IMR-90 (cell line): ENCODE measurements at regions not wholly inside any gene's neighbourhood (a gene's known extent, or its start where the extent isn't known, plus 50 kb on each side); places are given as distances from the start of the nearest gene placed in this dataset.

Source experiments
- ATAC-seq: fragments of 200-7000 bp; cut with Tn5 transposase; 2 replicates; pipeline ENCODE4 v1.9.1; 2020; ENCODE audit warnings: low read depth, mild to moderate bottlenecking, moderate library complexity
- BruUV-seq: library from RNA; stranded (reverse); fragments of 400-500 nt; replicated peaks from 2 replicates; lab custom pipeline; 2021; lab: Mats Ljungman, UMichigan
- CTCF ChIA-PET: fragments of 300-600 bp; formaldehyde crosslinking; extraction: SDS; loops from one replicate; lab custom pipeline; 2021; ENCODE audit warnings: antibody characterized with exemption; lab: Yijun Ruan, JAX
- POLR2A ChIA-PET: fragments of 300-600 bp; sonication (Branson Sonifier 250); formaldehyde crosslinking; loops from one replicate; lab custom pipeline; 2022; ENCODE audit warnings: antibody characterized with exemption; ENCODE audit not compliant: unreplicated experiment; lab: Charles Lee
- DNase-seq: peaks from one replicate; pipeline ENCODE4 v3.0.0; 2013
- H2AFZ ChIP-seq: replicated peaks from 2 replicates; pipeline ENCODE3; 2013; ENCODE audit warnings: low read length, mild to moderate bottlenecking; ENCODE audit not compliant: poor library complexity
- H2AK5ac ChIP-seq: 2 replicates; pipeline ENCODE4 v1.6.1; 2013; ENCODE audit warnings: low read depth, low read length, inconsistent platforms
- H2AK9ac ChIP-seq: replicated peaks from 2 replicates; pipeline ENCODE3; 2013; ENCODE audit warnings: mild to moderate bottlenecking, low read depth, low read length, moderate library complexity; ENCODE audit not compliant: poor library complexity
- H2BK120ac ChIP-seq: 2 replicates; pipeline ENCODE4 v1.6.1; 2013; ENCODE audit warnings: low read depth, low read length, inconsistent platforms
- H2BK15ac ChIP-seq: 3 replicates; pipeline ENCODE4 v1.6.1; 2013; ENCODE audit warnings: low read depth, low read length, inconsistent platforms
- H2BK20ac ChIP-seq: 2 replicates; pipeline ENCODE4 v1.6.1; 2013; ENCODE audit warnings: low read depth, mild to moderate bottlenecking, inconsistent platforms, low read length, moderate library complexity
- H2BK5ac ChIP-seq: 2 replicates; pipeline ENCODE4 v1.6.1; 2013; ENCODE audit warnings: mild to moderate bottlenecking, low read depth, low read length, inconsistent platforms; ENCODE audit not compliant: poor library complexity, severe bottlenecking
- H3K14ac ChIP-seq: replicated peaks from 2 replicates; pipeline ENCODE4 v1.6.1; 2013; ENCODE audit warnings: low read depth, low read length, inconsistent platforms
- H3K18ac ChIP-seq: 2 replicates; pipeline ENCODE4 v1.6.1; 2013; ENCODE audit warnings: low read depth, low read length, control low read depth
- H3K23ac ChIP-seq: 2 replicates; pipeline ENCODE4 v1.6.1; 2013; ENCODE audit warnings: low read depth, low read length, inconsistent platforms
- H3K27ac ChIP-seq: 2 replicates; pipeline ENCODE4 v1.5.1; 2013; ENCODE audit warnings: mild to moderate bottlenecking, control low read depth, low read length; ENCODE audit not compliant: insufficient read depth
- H3K27me3 ChIP-seq: 2 replicates; pipeline ENCODE4 v1.6.1; 2013; ENCODE audit warnings: low read length; ENCODE audit not compliant: control insufficient read depth, insufficient read depth
- H3K36me3 ChIP-seq: 2 replicates; pipeline ENCODE4 v1.6.1; 2013; ENCODE audit warnings: low read length, mixed read lengths; ENCODE audit not compliant: control insufficient read depth, insufficient read depth
- H3K4ac ChIP-seq: 2 replicates; pipeline ENCODE4 v1.6.1; 2013; ENCODE audit warnings: low read depth, low read length, inconsistent platforms
- H3K4me1 ChIP-seq: 2 replicates; pipeline ENCODE4 v1.6.1; 2013; ENCODE audit warnings: low read length, mixed read lengths; ENCODE audit not compliant: control insufficient read depth, insufficient read depth
- H3K4me2 ChIP-seq: 2 replicates; pipeline ENCODE4 v1.6.1; 2013; ENCODE audit warnings: low read depth, mild to moderate bottlenecking, control low read depth, low read length, moderate library complexity
- H3K4me3 ChIP-seq: 2 replicates; pipeline ENCODE4 v1.5.1; 2013; ENCODE audit warnings: low read depth, mild to moderate bottlenecking, control low read depth, low read length, moderate library complexity; ENCODE audit not compliant: insufficient read depth
- H3K56ac ChIP-seq: 2 replicates; pipeline ENCODE4 v1.6.1; 2013; ENCODE audit warnings: low read length, inconsistent platforms; ENCODE audit not compliant: insufficient read depth; ENCODE audit errors: extremely low read depth
- H3K79me1 ChIP-seq, 2 experiments: 2 replicates each; pipeline ENCODE4 v1.6.1; 2013; ENCODE audit warnings: low read length in 2 of 2, inconsistent platforms in 1 of 2, low read depth in 1 of 2
- H3K9ac ChIP-seq: 2 replicates; pipeline ENCODE4 v1.6.1; 2013; ENCODE audit warnings: low read depth, low read length, control low read depth
- H3K9me1 ChIP-seq: 2 replicates; pipeline ENCODE4 v1.6.1; 2013; ENCODE audit warnings: low read length, inconsistent platforms; ENCODE audit not compliant: insufficient read depth
- H3K9me3 ChIP-seq: 2 replicates; pipeline ENCODE4 v1.6.1; 2013; ENCODE audit warnings: low read length; ENCODE audit not compliant: control insufficient read depth, insufficient read depth
- H4K20me1 ChIP-seq: 2 replicates; pipeline ENCODE4 v1.6.1; 2013; ENCODE audit warnings: low read length, inconsistent platforms; ENCODE audit not compliant: insufficient read depth
- H4K5ac ChIP-seq: 2 replicates; pipeline ENCODE4 v1.6.1; 2013; ENCODE audit warnings: mild to moderate bottlenecking, low read depth, low read length, control low read depth
- H4K8ac ChIP-seq, 2 experiments: 2 replicates each; pipeline ENCODE4 v1.6.1; 2013; ENCODE audit warnings: low read depth in 2 of 2, low read length in 2 of 2, control low read depth in 1 of 2, inconsistent platforms in 1 of 2
- H4K91ac ChIP-seq: 2 replicates; pipeline ENCODE4 v1.6.1; 2013; ENCODE audit warnings: low read depth, low read length, inconsistent platforms; ENCODE audit not compliant: insufficient read depth
- BHLHE40 ChIP-seq: fragments of 150-350 bp; IDR thresholded peaks from 2 replicates; pipeline ENCODE4 v1.6.1; 2016; ENCODE audit warnings: mild to moderate bottlenecking, low read depth, low read length
- CHD1 ChIP-seq: IDR thresholded peaks from 2 replicates; pipeline ENCODE4 v1.6.1; 2012; ENCODE audit warnings: low read depth, low read length, improper control_type of control experiment
- CTCF ChIP-seq: conservative IDR thresholded peaks from 2 replicates; pipeline ENCODE4 v1.5.1; 2012; ENCODE audit warnings: mild to moderate bottlenecking, low read depth, low read length, improper control_type of control experiment
- MAZ ChIP-seq: IDR thresholded peaks from 2 replicates; pipeline ENCODE4 v1.6.1; 2012; ENCODE audit warnings: low read depth, mild to moderate bottlenecking, low read length, improper control_type of control experiment, moderate library complexity, borderline replicate concordance
- MXI1 ChIP-seq: IDR thresholded peaks from 2 replicates; pipeline ENCODE4 v1.6.1; 2012; ENCODE audit warnings: low read depth, mild to moderate bottlenecking, low read length, moderate library complexity, borderline replicate concordance
- POLR2A ChIP-seq: IDR thresholded peaks from 2 replicates; pipeline ENCODE4 v1.6.1; 2012; ENCODE audit warnings: mild to moderate bottlenecking, low read depth, low read length
- RAD21 ChIP-seq: IDR thresholded peaks from 2 replicates; pipeline ENCODE4 v1.6.1; 2012; ENCODE audit warnings: low read length, improper control_type of control experiment
- RCOR1 ChIP-seq: IDR thresholded peaks from 2 replicates; pipeline ENCODE4 v1.6.1; 2012; ENCODE audit warnings: mild to moderate bottlenecking, low read length, improper control_type of control experiment; ENCODE audit not compliant: insufficient replicate concordance
- RFX5 ChIP-seq: IDR thresholded peaks from 2 replicates; pipeline ENCODE4 v1.8.0; 2012; ENCODE audit warnings: low read depth, mild to moderate bottlenecking, low read length, moderate library complexity
- WGBS, 2 experiments: methylation state at CpG; one replicate each; pipeline versions ENCODE4 v1.1.5 to v1.1.7; 2013; ENCODE audit warnings: missing lambda C conversion rate in 2 of 2; ENCODE audit not compliant: insufficient read length in 1 of 2; ENCODE audit errors: extremely low coverage in 2 of 2; 5-methylcytosine and 5-hydroxymethylcytosine counted together
- dilution Hi-C: fragments of 300-500 bp; cut with HindIII; formaldehyde crosslinking; loops from one replicate; pipeline ENCODE4 v1.14.3; 2018; ENCODE audit warnings: low sequenced_read_pairs; ENCODE audit not compliant: unreplicated experiment
- in situ Hi-C: fragments of 300-500 bp; cut with MboI; formaldehyde crosslinking; loops from 3 replicates; pipeline ENCODE4 v1.14.3; 2019; ENCODE audit warnings: low sequenced_read_pairs, inconsistent platforms, mixed read lengths
- intact Hi-C: fragments of 100-400 bp; cut with micrococcal nuclease; formaldehyde crosslinking; loops from 2 replicates; pipeline ENCODE4 v1.10.0; 2022
- TF ChIP-seq, protein P1 (sequence below): fragments of 150-350 bp; IDR thresholded peaks from 2 replicates; pipeline ENCODE4 v1.6.1; 2016; ENCODE audit warnings: low read depth, mild to moderate bottlenecking, low read length, moderate library complexity, borderline replicate concordance

DNA sequence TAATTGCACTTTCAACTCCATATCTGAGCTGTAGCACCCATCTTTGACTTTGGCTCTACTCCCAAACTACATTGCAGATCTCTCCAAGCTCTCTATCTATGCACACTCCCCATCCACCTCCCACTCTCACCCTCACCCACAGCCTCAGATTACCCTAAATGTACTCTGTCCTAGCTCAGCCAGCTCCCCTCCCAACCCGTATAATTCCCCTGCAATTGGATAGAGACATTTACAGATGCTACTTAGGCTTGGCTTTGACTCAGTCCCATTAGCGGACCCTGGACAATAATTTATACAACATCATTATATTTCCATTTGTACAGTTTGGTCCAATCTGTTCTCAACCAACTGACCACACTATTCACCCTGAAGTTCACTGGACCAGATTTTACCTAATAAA, 338.9 kb upstream of the ANO3 start:
- H4K91ac ChIP-seq = no peak overlapping the region
- H2BK15ac ChIP-seq = no peak overlapping the region
- TF ChIP-seq, protein P1, sequence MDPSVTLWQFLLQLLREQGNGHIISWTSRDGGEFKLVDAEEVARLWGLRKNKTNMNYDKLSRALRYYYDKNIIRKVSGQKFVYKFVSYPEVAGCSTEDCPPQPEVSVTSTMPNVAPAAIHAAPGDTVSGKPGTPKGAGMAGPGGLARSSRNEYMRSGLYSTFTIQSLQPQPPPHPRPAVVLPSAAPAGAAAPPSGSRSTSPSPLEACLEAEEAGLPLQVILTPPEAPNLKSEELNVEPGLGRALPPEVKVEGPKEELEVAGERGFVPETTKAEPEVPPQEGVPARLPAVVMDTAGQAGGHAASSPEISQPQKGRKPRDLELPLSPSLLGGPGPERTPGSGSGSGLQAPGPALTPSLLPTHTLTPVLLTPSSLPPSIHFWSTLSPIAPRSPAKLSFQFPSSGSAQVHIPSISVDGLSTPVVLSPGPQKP = no peak
- TF ChIP-seq RAD21 = no peak
- TF ChIP-seq MXI1 = no peak
- no peak for TF ChIP-seq CTCF
- no peak for TF ChIP-seq BHLHE40
- TF ChIP-seq CHD1 = no peak
- no peak for TF ChIP-seq RFX5
- TF ChIP-seq MAZ = no peak
- TF ChIP-seq RCOR1 = no peak
- no peak for TF ChIP-seq POLR2A
- no peaks in the 10 kb centered on the region for H3K79me1 ChIP-seq
- no peak overlapping the region for H4K5ac ChIP-seq
- intact Hi-C loops (no loop called here), in situ Hi-C loops (no loop called here), dilution Hi-C loops (no loop called here)
- H3K4me1 ChIP-seq = no peaks in the 10 kb centered on the region
- H3K14ac ChIP-seq = no peak overlapping the region
- H2BK120ac ChIP-seq = no peak overlapping the region
- no peak for DNase-seq
- H3K4me3 ChIP-seq = no peak overlapping the region
- no peak overlapping the region for H2AK5ac ChIP-seq
- BruUV-seq = no TSS peak
- no peak overlapping the region for H2AFZ ChIP-seq
- H2BK20ac ChIP-seq = no peak overlapping the region
- H3K4me2 ChIP-seq = no peak overlapping the region
- H3K9me1 ChIP-seq = no peaks in the 10 kb centered on the region
- POLR2A ChIA-PET = interaction anchor here (0.7 kb wide), 1 partner anchor 1998 kb away, joined by 3 read pairs; no protein-coding TSS in a partner anchor
- H2BK5ac ChIP-seq = no peak overlapping the region
- no peak overlapping the region for H4K8ac ChIP-seq
- ATAC-seq = no peak
- H3K27ac ChIP-seq = no peak overlapping the region
- no CpG with 5 or more reads among the region's 2 CpGs for WGBS, 2 experiments
- no peak overlapping the region for H3K56ac ChIP-seq
- H3K18ac ChIP-seq = no peak overlapping the region
- no peaks in the 10 kb centered on the region for H3K9me3 ChIP-seq
- no peak overlapping the region for H3K23ac ChIP-seq
- no peaks in the 10 kb centered on the region for H3K36me3 ChIP-seq
- no peak overlapping the region for H3K9ac ChIP-seq
- H4K20me1 ChIP-seq = no peaks in the 10 kb centered on the region
- CTCF ChIA-PET = no interaction called here
- no peak overlapping the region for H2AK9ac ChIP-seq
- no peak overlapping the region for H3K4ac ChIP-seq
- H3K27me3 ChIP-seq = no peaks in the 10 kb centered on the region
